H9 (cell line): ENCODE measurements at regions not wholly inside any gene's neighbourhood (a gene's known extent, or its start where the extent isn't known, plus 50 kb on each side); places are given as distances from the start of the nearest gene placed in this dataset.

Experiments
- DNase-seq: peaks from one replicate; pipeline ENCODE4 v3.0.0-alpha.2; 2017
- H2AFZ ChIP-seq: one replicate; pipeline ENCODE4 v1.6.1; 2013; ENCODE audit warnings: mild to moderate bottlenecking, low read length, control low read depth, moderate library complexity
- H2AK5ac ChIP-seq: 2 replicates; pipeline ENCODE4 v1.6.1; 2013; ENCODE audit warnings: low read length, control low read depth, mixed read lengths; ENCODE audit not compliant: insufficient read length
- H2BK120ac ChIP-seq: one replicate; pipeline ENCODE4 v1.6.1; 2013; ENCODE audit warnings: low read depth, mild to moderate bottlenecking, low read length, control low read depth, inconsistent platforms; ENCODE audit not compliant: poor library complexity, severe bottlenecking
- H2BK12ac ChIP-seq: 2 replicates; pipeline ENCODE4 v1.6.1; 2013; ENCODE audit warnings: low read length, control low read depth, mixed read lengths, low read depth; ENCODE audit not compliant: insufficient read length
- H2BK15ac ChIP-seq: 2 replicates; pipeline ENCODE4 v1.6.1; 2013; ENCODE audit warnings: low read depth, low read length, control low read depth
- H2BK20ac ChIP-seq: one replicate; pipeline ENCODE4 v1.6.1; 2013; ENCODE audit warnings: low read depth, mild to moderate bottlenecking, low read length, control low read depth, inconsistent platforms; ENCODE audit not compliant: poor library complexity, severe bottlenecking
- H2BK5ac ChIP-seq: 2 replicates; pipeline ENCODE4 v1.6.1; 2013; ENCODE audit warnings: low read length, control low read depth, mixed read lengths; ENCODE audit not compliant: insufficient read length
- H3K14ac ChIP-seq: 2 replicates; pipeline ENCODE4 v1.6.1; 2013; ENCODE audit warnings: low read length, control low read depth; ENCODE audit not compliant: insufficient read depth
- H3K18ac ChIP-seq: 2 replicates; pipeline ENCODE4 v1.6.1; 2013; ENCODE audit warnings: low read depth, mild to moderate bottlenecking, mixed read lengths, low read length, control low read depth; ENCODE audit not compliant: insufficient read length
- H3K23ac ChIP-seq: 2 replicates; pipeline ENCODE4 v1.6.1; 2013; ENCODE audit warnings: low read length, control low read depth, mixed read lengths, low read depth; ENCODE audit not compliant: insufficient read length
- H3K23me2 ChIP-seq: 2 replicates; pipeline ENCODE4 v1.6.1; 2013; ENCODE audit warnings: low read depth, mild to moderate bottlenecking, mixed read lengths, low read length, control low read depth; ENCODE audit not compliant: insufficient read length, poor library complexity, severe bottlenecking
- H3K27ac ChIP-seq: 2 replicates; pipeline ENCODE4 v1.5.1; 2013; ENCODE audit warnings: low read length, control low read depth, mixed read lengths, low read depth; ENCODE audit not compliant: insufficient read length
- H3K27me3 ChIP-seq: 2 replicates; pipeline ENCODE4 v1.6.1; 2013; ENCODE audit warnings: low read length, control low read depth, inconsistent platforms; ENCODE audit not compliant: insufficient read depth
- H3K4ac ChIP-seq: 2 replicates; pipeline ENCODE4 v1.6.1; 2013; ENCODE audit warnings: low read depth, mild to moderate bottlenecking, control low read depth, inconsistent platforms, low read length, moderate library complexity
- H3K4me1 ChIP-seq: 2 replicates; pipeline ENCODE4 v1.6.1; 2013; ENCODE audit warnings: low read length, control low read depth, inconsistent platforms; ENCODE audit not compliant: insufficient read depth
- H3K4me2 ChIP-seq: 2 replicates; pipeline ENCODE4 v1.6.1; 2013; ENCODE audit warnings: low read length, control low read depth, mixed read lengths; ENCODE audit not compliant: insufficient read length, insufficient read depth
- H3K56ac ChIP-seq: 2 replicates; pipeline ENCODE4 v1.6.1; 2013; ENCODE audit warnings: low read depth, mild to moderate bottlenecking, mixed read lengths, low read length, control low read depth; ENCODE audit not compliant: insufficient read length
- H3K79me1 ChIP-seq: 2 replicates; pipeline ENCODE4 v1.6.1; 2013; ENCODE audit warnings: low read depth, mild to moderate bottlenecking, moderate library complexity, low read length, control low read depth, inconsistent platforms; ENCODE audit not compliant: insufficient read depth, poor library complexity, severe bottlenecking
- H3K79me2 ChIP-seq: 2 replicates; pipeline ENCODE4 v1.6.1; 2013; ENCODE audit warnings: low read length, control low read depth, inconsistent platforms; ENCODE audit not compliant: insufficient read depth
- H3K9ac ChIP-seq: 2 replicates; pipeline ENCODE4 v1.6.1; 2013; ENCODE audit warnings: low read length, control low read depth, mixed read lengths; ENCODE audit not compliant: insufficient read length; ENCODE audit errors: extremely low read depth
- H3K9me3 ChIP-seq: one replicate; pipeline ENCODE4 v1.6.1; 2013; ENCODE audit warnings: low read depth, low read length, inconsistent platforms; ENCODE audit not compliant: control insufficient read depth
- H3T11ph ChIP-seq: one replicate; pipeline ENCODE4 v1.6.1; 2013; ENCODE audit warnings: mild to moderate bottlenecking, low read length, control low read depth, inconsistent platforms
- H4K20me1 ChIP-seq: one replicate; pipeline ENCODE4 v1.6.1; 2013; ENCODE audit not compliant: control insufficient read depth, insufficient read length, insufficient read depth
- H4K5ac ChIP-seq: 2 replicates; pipeline ENCODE4 v1.6.1; 2013; ENCODE audit warnings: low read depth, mild to moderate bottlenecking, mixed read lengths, low read length, control low read depth; ENCODE audit not compliant: insufficient read length
- H4K8ac ChIP-seq: replicated peaks from 2 replicates; pipeline ENCODE4 v1.6.1; 2013; ENCODE audit warnings: low read length, control low read depth, mixed read lengths, low read depth; ENCODE audit not compliant: insufficient read length
- H4K91ac ChIP-seq: 2 replicates; pipeline ENCODE4 v1.6.1; 2013; ENCODE audit warnings: low read depth, mild to moderate bottlenecking, moderate library complexity, mixed read lengths, low read length, control low read depth; ENCODE audit not compliant: insufficient read length
- H3K27ac Mint-ChIP-seq, 3 experiments: 2 replicates in 2 of 3; 3 replicates in 1 of 3; pipeline ENCODE4 v1.8.0; 2020 to 2021; ENCODE audit warnings: mixed read lengths in 3 of 3, mild to moderate bottlenecking in 1 of 3, moderate library complexity in 1 of 3
- H3K27me3 Mint-ChIP-seq: 2 replicates; pipeline ENCODE4 v1.8.0; 2021; ENCODE audit warnings: low read depth, mild to moderate bottlenecking, moderate library complexity, mixed read lengths
- H3K36me3 Mint-ChIP-seq, 3 experiments: 2 replicates in 2 of 3; 3 replicates in 1 of 3; pipeline ENCODE4 v1.8.0; 2020 to 2021; ENCODE audit warnings: low read depth in 3 of 3, mixed read lengths in 3 of 3; ENCODE audit not compliant: insufficient read depth in 1 of 3
- H3K4me1 Mint-ChIP-seq, 2 experiments: 2 replicates each; pipeline ENCODE4 v1.8.0; 2020; ENCODE audit warnings: mixed read lengths in 2 of 2
- H3K4me3 Mint-ChIP-seq, 2 experiments: 2 replicates in 1 of 2; 3 replicates in 1 of 2; pipeline ENCODE4 v1.8.0; 2020 to 2021; ENCODE audit warnings: mild to moderate bottlenecking in 2 of 2, mixed read lengths in 2 of 2, moderate library complexity in 1 of 2
- H3K9me3 Mint-ChIP-seq, 2 experiments: 2 replicates in 1 of 2; 3 replicates in 1 of 2; pipeline ENCODE4 v1.8.0; 2020; ENCODE audit warnings: mild to moderate bottlenecking in 2 of 2, mixed read lengths in 2 of 2, moderate library complexity in 1 of 2
- WGBS: extraction: QIAGEN DNeasy Blood & Tissue Kit; methylation state at CpG from one replicate; pipeline ENCODE4 v1.1.7; 2013; ENCODE audit warnings: missing lambda C conversion rate, low lambda C conversion rate, mixed read lengths; ENCODE audit not compliant: insufficient read length; ENCODE audit errors: extremely low coverage; 5-methylcytosine and 5-hydroxymethylcytosine counted together
- TF ChIP-seq, protein P1 (sequence below): fragments of 200-600 bp; sonication (generic); conservative IDR thresholded peaks from 3 replicates; pipeline ENCODE4 v1.8.0; 2021; ENCODE audit warnings: antibody characterized with exemption, mild to moderate bottlenecking

DNA sequence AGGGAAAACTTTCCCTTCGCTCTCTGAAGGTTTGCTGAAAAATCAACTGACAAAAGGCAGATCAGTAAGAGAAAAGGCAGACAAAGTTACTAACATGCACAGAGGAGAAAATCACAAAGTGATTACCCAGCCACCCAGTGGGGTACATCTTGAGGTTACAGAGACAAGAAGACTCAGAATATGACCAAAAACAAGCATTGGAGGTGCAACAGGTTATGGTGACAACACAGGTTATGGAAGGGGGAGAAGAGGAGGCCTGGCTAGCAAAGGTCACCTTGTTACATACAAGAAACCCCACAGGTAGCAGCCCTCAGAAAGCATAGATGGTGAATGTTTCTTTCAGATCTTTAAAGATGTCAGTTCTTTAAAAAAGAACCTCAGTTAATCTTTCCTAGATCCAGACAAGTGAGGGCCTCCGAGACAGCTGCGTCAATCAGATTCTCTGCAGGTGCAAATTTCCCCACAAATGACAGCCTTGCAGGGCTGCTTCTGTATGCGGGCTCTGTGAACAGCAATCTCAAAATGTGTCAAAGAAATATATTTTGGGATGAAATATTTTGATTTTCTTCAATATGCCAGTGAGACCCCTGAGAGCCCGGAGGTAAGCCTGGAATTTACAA is 207.6 kb upstream of the RAB4A start:
- no peaks in the 10 kb centered on the region for H3K23me2 ChIP-seq
- H3T11ph ChIP-seq, result no peak overlapping the region
- H3K4me2 ChIP-seq, result no peak overlapping the region
- H3K4me3 Mint-ChIP-seq, result no peak overlapping the region
- no peak overlapping the region; a peak in 1 of 7 replicates for H3K27ac Mint-ChIP-seq
- H3K79me1 ChIP-seq, result no peaks in the 10 kb centered on the region
- no peak overlapping the region for H4K8ac ChIP-seq
- H2BK15ac ChIP-seq, result no peak overlapping the region
- no peak for DNase-seq
- H2AK5ac ChIP-seq, result no peak overlapping the region
- TF ChIP-seq, protein P1, sequence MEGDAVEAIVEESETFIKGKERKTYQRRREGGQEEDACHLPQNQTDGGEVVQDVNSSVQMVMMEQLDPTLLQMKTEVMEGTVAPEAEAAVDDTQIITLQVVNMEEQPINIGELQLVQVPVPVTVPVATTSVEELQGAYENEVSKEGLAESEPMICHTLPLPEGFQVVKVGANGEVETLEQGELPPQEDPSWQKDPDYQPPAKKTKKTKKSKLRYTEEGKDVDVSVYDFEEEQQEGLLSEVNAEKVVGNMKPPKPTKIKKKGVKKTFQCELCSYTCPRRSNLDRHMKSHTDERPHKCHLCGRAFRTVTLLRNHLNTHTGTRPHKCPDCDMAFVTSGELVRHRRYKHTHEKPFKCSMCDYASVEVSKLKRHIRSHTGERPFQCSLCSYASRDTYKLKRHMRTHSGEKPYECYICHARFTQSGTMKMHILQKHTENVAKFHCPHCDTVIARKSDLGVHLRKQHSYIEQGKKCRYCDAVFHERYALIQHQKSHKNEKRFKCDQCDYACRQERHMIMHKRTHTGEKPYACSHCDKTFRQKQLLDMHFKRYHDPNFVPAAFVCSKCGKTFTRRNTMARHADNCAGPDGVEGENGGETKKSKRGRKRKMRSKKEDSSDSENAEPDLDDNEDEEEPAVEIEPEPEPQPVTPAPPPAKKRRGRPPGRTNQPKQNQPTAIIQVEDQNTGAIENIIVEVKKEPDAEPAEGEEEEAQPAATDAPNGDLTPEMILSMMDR, result no peak
- H2BK20ac ChIP-seq, result no peak overlapping the region
- H3K9me3 Mint-ChIP-seq, result no peaks in the 10 kb centered on the region
- no peaks in the 10 kb centered on the region for H3K79me2 ChIP-seq
- no peak overlapping the region for H3K9ac ChIP-seq
- H3K4ac ChIP-seq, result no peak overlapping the region
- no peak overlapping the region for H3K18ac ChIP-seq
- H4K5ac ChIP-seq, result no peak overlapping the region
- H3K9me3 ChIP-seq, result no peaks in the 10 kb centered on the region
- H2BK120ac ChIP-seq, result no peak overlapping the region
- no peaks in the 10 kb centered on the region for H3K4me1 ChIP-seq
- H4K20me1 ChIP-seq, result no peaks in the 10 kb centered on the region
- no peak overlapping the region for H3K14ac ChIP-seq
- H4K91ac ChIP-seq, result no peak overlapping the region
- no peak overlapping the region for H3K56ac ChIP-seq
- no peak overlapping the region for H3K27ac ChIP-seq
- no peak overlapping the region for H3K23ac ChIP-seq
- no peak overlapping the region for H2BK12ac ChIP-seq
- no CpG with 5 or more reads among the region's 5 CpGs for WGBS
- no peaks in the 10 kb centered on the region; the same call in 1 of the 2 replicates for H3K27me3 ChIP-seq
- H2BK5ac ChIP-seq, result no peak overlapping the region
- H3K4me1 Mint-ChIP-seq, result peaks cover 25 to 29% of the 10 kb centered on the region in 2 experiments
- no peaks in the 10 kb centered on the region for H3K36me3 Mint-ChIP-seq
- peaks cover 19% of the 10 kb centered on the region for H3K27me3 Mint-ChIP-seq
- no peak overlapping the region for H2AFZ ChIP-seq
